HepG2 (cell line): ENCODE measurements at regions not wholly inside any gene's neighbourhood (a gene's known extent, or its start where the extent isn't known, plus 50 kb on each side); places are given as distances from the start of the nearest gene placed in this dataset.

Experiments used
- ATAC-seq: fragments of 200-7000 bp; cut with Tn5 transposase; 3 replicates; pipeline ENCODE4 v1.9.1; 2020; ENCODE audit warnings: mild to moderate bottlenecking, moderate library complexity
- BruUV-seq: library from RNA; stranded (reverse); fragments of 400-500 nt; replicated peaks from 2 replicates; lab custom pipeline; 2021; lab: Mats Ljungman, UMichigan
- CTCF ChIA-PET: fragments of 300-600 bp; formaldehyde crosslinking; extraction: SDS; loops from one replicate; lab custom pipeline; 2021; ENCODE audit warnings: low total read pairs, inconsistent platforms, low intra/inter-chr PET ratio; lab: Yijun Ruan, JAX
- POLR2A ChIA-PET: fragments of 350-600 bp; sonication (Branson Sonifier 250); formaldehyde crosslinking; loops from one replicate; lab custom pipeline; 2020; ENCODE audit warnings: antibody characterized with exemption, inconsistent platforms; lab: Yijun Ruan, JAX
- DNase-seq: peaks from one replicate; pipeline ENCODE4 v3.0.0-alpha.2; 2015; ENCODE audit warnings: low spot score
- FAIRE-seq: peaks from 3 replicates; lab custom pipeline; 2011; peaks lifted over from hg19 to GRCh38; lab: Jason Lieb, UNC
- H2AFZ ChIP-seq: one replicate; pipeline ENCODE4 v1.6.1; 2011; ENCODE audit warnings: low read length, inconsistent platforms
- H3K27ac ChIP-seq: fragments of 300-600 bp; 3 replicates; pipeline ENCODE4 v1.8.0; 2011; ENCODE audit warnings: mixed run types, mild to moderate bottlenecking, mixed read lengths, low read length, inconsistent platforms; ENCODE audit not compliant: insufficient read depth; ENCODE audit errors: extremely low read length
- H3K27me3 ChIP-seq, 2 experiments: fragments of 200-600 bp in 1 of 2; 2 replicates in 1 of 2; 3 replicates in 1 of 2; pipeline versions ENCODE4 v1.6.0 to v1.8.0; 2011; ENCODE audit warnings: low read length in 2 of 2, mild to moderate bottlenecking in 2 of 2, moderate library complexity in 2 of 2, inconsistent platforms in 1 of 2; ENCODE audit not compliant: insufficient read depth in 2 of 2, control insufficient read depth in 1 of 2
- H3K36me3 ChIP-seq, 2 experiments: fragments of 200-600 bp in 1 of 2; replicated peaks in 1 of 2; 2 replicates in 1 of 2; 3 replicates in 1 of 2; pipeline versions ENCODE4 v1.5.1 to v1.8.0; 2011; ENCODE audit warnings: low read length in 2 of 2, inconsistent platforms in 1 of 2; ENCODE audit not compliant: insufficient read depth in 2 of 2, control insufficient read depth in 1 of 2
- H3K4me1 ChIP-seq: 2 replicates; pipeline ENCODE4 v1.5.1; 2012; ENCODE audit warnings: low read length, inconsistent platforms; ENCODE audit not compliant: insufficient read depth
- H3K4me2 ChIP-seq: 2 replicates; pipeline ENCODE4 v1.6.0; 2011; ENCODE audit warnings: low read depth, low read length, inconsistent platforms
- H3K4me3 ChIP-seq, 3 experiments: fragments of 200-600 bp in 1 of 3; sonication (generic), shearing (Covaris generic) in 1 of 3; replicated peaks in 1 of 3; 2 replicates each; pipeline ENCODE4 v1.5.1; 2011 to 2016; ENCODE audit warnings: low read length in 3 of 3, inconsistent platforms in 2 of 3, low read depth in 2 of 3, mild to moderate bottlenecking in 2 of 3, control low read depth in 1 of 3, mixed read lengths in 1 of 3; ENCODE audit not compliant: insufficient read depth in 1 of 3
- H3K79me2 ChIP-seq: one replicate; pipeline ENCODE4 v1.6.1; 2011; ENCODE audit warnings: low read length, inconsistent platforms; ENCODE audit not compliant: insufficient read depth
- H3K9ac ChIP-seq: 2 replicates; pipeline ENCODE4 v1.6.0; 2011; ENCODE audit warnings: mild to moderate bottlenecking, low read depth, low read length, inconsistent platforms; ENCODE audit not compliant: insufficient read depth
- H3K9me3 ChIP-seq: 2 replicates; pipeline ENCODE4 v1.5.1; 2012; ENCODE audit warnings: mild to moderate bottlenecking, low read length
- H4K20me1 ChIP-seq: 2 replicates; pipeline ENCODE4 v1.6.0; 2011; ENCODE audit warnings: inconsistent platforms, mild to moderate bottlenecking, low read length, moderate library complexity; ENCODE audit not compliant: insufficient read depth
- HNF1A ChIP-seq, 2 experiments: sonication (generic) in 1 of 2; formaldehyde crosslinking in 1 of 2; IDR thresholded peaks; 2 replicates each; pipeline versions ENCODE4 v1.4.0 to v1.6.1; 2016 to 2020; ENCODE audit warnings: borderline replicate concordance in 1 of 2, low read depth in 1 of 2, mild to moderate bottlenecking in 1 of 2, missing genetic modification reagents in 1 of 2
- MYNN ChIP-seq: sonication (generic); formaldehyde crosslinking; IDR thresholded peaks from 2 replicates; pipeline ENCODE4 v1.4.0; 2020; ENCODE audit warnings: mild to moderate bottlenecking, low read depth, missing genetic modification reagents
- NFIB ChIP-seq: sonication (generic); formaldehyde crosslinking; IDR thresholded peaks from 2 replicates; pipeline ENCODE4 v1.9.0; 2021; ENCODE audit warnings: missing genetic modification reagents, mild to moderate bottlenecking, borderline replicate concordance
- ZNF839 ChIP-seq: sonication (generic); formaldehyde crosslinking; IDR thresholded peaks from 2 replicates; pipeline ENCODE4 v1.4.0; 2020; ENCODE audit warnings: missing genetic modification reagents, mild to moderate bottlenecking, borderline replicate concordance
- WGBS: methylation state at CpG from one replicate; pipeline ENCODE4 v1.1.6; 2017; ENCODE audit warnings: low lambda C conversion rate; 5-methylcytosine and 5-hydroxymethylcytosine counted together
- in situ Hi-C: cut with HindIII; loops from 2 replicates; pipeline ENCODE4 v1.10.0; 2017; ENCODE audit warnings: low pct_unique_long_range_greater_than_20kb; ENCODE audit not compliant: extremely low pct_ligation_motif_present
- intact Hi-C: fragments of 100-400 bp; cut with micrococcal nuclease; formaldehyde crosslinking; loops from one replicate; pipeline ENCODE4 v1.10.0; 2022; ENCODE audit not compliant: unreplicated experiment
- TF ChIP-seq, protein P1 (sequence below): sonication (generic); formaldehyde crosslinking; IDR thresholded peaks from 2 replicates; pipeline ENCODE4 v1.4.0; 2020; ENCODE audit warnings: missing genetic modification reagents, borderline replicate concordance

- TF ChIP-seq, protein P1, sequence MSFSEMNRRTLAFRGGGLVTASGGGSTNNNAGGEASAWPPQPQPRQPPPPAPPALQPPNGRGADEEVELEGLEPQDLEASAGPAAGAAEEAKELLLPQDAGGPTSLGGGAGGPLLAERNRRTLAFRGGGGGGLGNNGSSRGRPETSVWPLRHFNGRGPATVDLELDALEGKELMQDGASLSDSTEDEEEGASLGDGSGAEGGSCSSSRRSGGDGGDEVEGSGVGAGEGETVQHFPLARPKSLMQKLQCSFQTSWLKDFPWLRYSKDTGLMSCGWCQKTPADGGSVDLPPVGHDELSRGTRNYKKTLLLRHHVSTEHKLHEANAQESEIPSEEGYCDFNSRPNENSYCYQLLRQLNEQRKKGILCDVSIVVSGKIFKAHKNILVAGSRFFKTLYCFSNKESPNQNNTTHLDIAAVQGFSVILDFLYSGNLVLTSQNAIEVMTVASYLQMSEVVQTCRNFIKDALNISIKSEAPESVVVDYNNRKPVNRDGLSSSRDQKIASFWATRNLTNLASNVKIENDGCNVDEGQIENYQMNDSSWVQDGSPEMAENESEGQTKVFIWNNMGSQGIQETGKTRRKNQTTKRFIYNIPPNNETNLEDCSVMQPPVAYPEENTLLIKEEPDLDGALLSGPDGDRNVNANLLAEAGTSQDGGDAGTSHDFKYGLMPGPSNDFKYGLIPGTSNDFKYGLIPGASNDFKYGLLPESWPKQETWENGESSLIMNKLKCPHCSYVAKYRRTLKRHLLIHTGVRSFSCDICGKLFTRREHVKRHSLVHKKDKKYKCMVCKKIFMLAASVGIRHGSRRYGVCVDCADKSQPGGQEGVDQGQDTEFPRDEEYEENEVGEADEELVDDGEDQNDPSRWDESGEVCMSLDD (CRISPR knock-in tag), result no peak
- TF ChIP-seq MYNN, result no peak
These were observed 785.3 kb downstream of the ARAP2 start (continued) for GRCh38 chr4:35459045-35459444.

- H3K9ac ChIP-seq, result no peak overlapping the region
- no peak for FAIRE-seq
- H3K4me2 ChIP-seq, result no peak overlapping the region
- no peaks in the 10 kb centered on the region for H4K20me1 ChIP-seq
- H3K4me1 ChIP-seq, result no peaks in the 10 kb centered on the region
- CTCF ChIA-PET, result no interaction called here
- no peaks in the 10 kb centered on the region for H3K36me3 ChIP-seq
- intact Hi-C loops (no loop called here), in situ Hi-C loops (no loop called here)
- H3K4me3 ChIP-seq, result no peak overlapping the region
- no peak overlapping the region for H3K27ac ChIP-seq
- WGBS, result 4% methylated on average over 4 of the region's 5 CpGs
- POLR2A ChIA-PET, result no interaction called here
- no peak for ATAC-seq
- no peaks in the 10 kb centered on the region for H3K79me2 ChIP-seq
- no peak for TF ChIP-seq ZNF839 (CRISPR knock-in tag)
- TF ChIP-seq HNF1A (IDR thresholded peaks at IDR 0.05; ENCODE audit: low read depth), result no peak
- TF ChIP-seq HNF1A (CRISPR knock-in tag; IDR thresholded peaks at IDR 0.05; ENCODE audit: borderline replicate concordance), result no peak
- no peak for TF ChIP-seq NFIB (CRISPR knock-in tag)
- DNase-seq, result no peak
- H3K9me3 ChIP-seq, result peaks cover 16% of the 10 kb centered on the region
- H3K27me3 ChIP-seq, result no peaks in the 10 kb centered on the region
- H2AFZ ChIP-seq, result no peak overlapping the region
- BruUV-seq, result no TSS peak
These were observed 782.2 kb downstream of the ARAP2 start for GRCh38 chr4:35461931-35462659.
